GM12878 (cell line): ENCODE measurements at regions not wholly inside any gene's neighbourhood (a gene's known extent, or its start where the extent isn't known, plus 50 kb on each side); places are given as distances from the start of the nearest gene placed in this dataset.

Experiments used
- CBFB ChIP-seq: IDR thresholded peaks from 2 replicates; pipeline ENCODE4 v1.6.1; 2016; ENCODE audit warnings: antibody characterized with exemption, low read depth
- TF ChIP-seq, protein P1 (sequence below), 3 experiments: IDR thresholded peaks in 2 of 3; conservative IDR thresholded peaks in 1 of 3; 2 replicates each; pipeline ENCODE4 v1.5.1; 2011; ENCODE audit warnings: low read depth in 3 of 3, low read length in 3 of 3, mild to moderate bottlenecking in 3 of 3, control low read depth in 2 of 3, moderate library complexity in 2 of 3, inconsistent platforms in 1 of 3, mixed read lengths in 1 of 3; ENCODE audit not compliant: control insufficient read depth in 2 of 3, insufficient read depth in 1 of 3; ENCODE audit errors: extremely low read depth in 1 of 3

GRCh38 chr9:7944572-7944971, 145.0 kb upstream of the DMAC1 start:
- no peak for TF ChIP-seq CBFB
- TF ChIP-seq, protein P1, sequence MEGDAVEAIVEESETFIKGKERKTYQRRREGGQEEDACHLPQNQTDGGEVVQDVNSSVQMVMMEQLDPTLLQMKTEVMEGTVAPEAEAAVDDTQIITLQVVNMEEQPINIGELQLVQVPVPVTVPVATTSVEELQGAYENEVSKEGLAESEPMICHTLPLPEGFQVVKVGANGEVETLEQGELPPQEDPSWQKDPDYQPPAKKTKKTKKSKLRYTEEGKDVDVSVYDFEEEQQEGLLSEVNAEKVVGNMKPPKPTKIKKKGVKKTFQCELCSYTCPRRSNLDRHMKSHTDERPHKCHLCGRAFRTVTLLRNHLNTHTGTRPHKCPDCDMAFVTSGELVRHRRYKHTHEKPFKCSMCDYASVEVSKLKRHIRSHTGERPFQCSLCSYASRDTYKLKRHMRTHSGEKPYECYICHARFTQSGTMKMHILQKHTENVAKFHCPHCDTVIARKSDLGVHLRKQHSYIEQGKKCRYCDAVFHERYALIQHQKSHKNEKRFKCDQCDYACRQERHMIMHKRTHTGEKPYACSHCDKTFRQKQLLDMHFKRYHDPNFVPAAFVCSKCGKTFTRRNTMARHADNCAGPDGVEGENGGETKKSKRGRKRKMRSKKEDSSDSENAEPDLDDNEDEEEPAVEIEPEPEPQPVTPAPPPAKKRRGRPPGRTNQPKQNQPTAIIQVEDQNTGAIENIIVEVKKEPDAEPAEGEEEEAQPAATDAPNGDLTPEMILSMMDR (IDR thresholded peaks at IDR 0.05 in 2 of 3, conservative IDR thresholded peaks at IDR 0.05 in 1 of 3; ENCODE audit: control insufficient read depth in 2 of 3, extremely low read depth in 1 of 3, insufficient read depth in 1 of 3, low read depth in 3 of 3, low read length in 3 of 3), result no peak
